DND-41 (cell line): ENCODE measurements at regions not wholly inside any gene's neighbourhood (a gene's known extent, or its start where the extent isn't known, plus 50 kb on each side); places are given as distances from the start of the nearest gene placed in this dataset.

ENCODE experiments used
- ATAC-seq: fragments of 200-7000 bp; cut with Tn5 transposase; 3 replicates; pipeline ENCODE4 v1.9.1; 2021; ENCODE audit warnings: low read depth; ENCODE audit not compliant: insufficient read depth
- DNase-seq: peaks from one replicate; pipeline ENCODE4 v3.0.0-alpha.2; 2020
- H2AFZ ChIP-seq: 2 replicates; pipeline ENCODE4 v1.6.0; 2012; ENCODE audit warnings: low read depth, low read length
- H3K27ac ChIP-seq: 2 replicates; pipeline ENCODE4 v1.5.1; 2012; ENCODE audit warnings: low read length, inconsistent platforms
- H3K27me3 ChIP-seq: fragments of 200-600 bp; sonication (generic); 2 replicates; pipeline ENCODE4 v1.6.0; 2012; ENCODE audit warnings: low read length, mild to moderate bottlenecking, inconsistent platforms; ENCODE audit not compliant: insufficient read depth, poor library complexity
- H3K36me3 ChIP-seq: 2 replicates; pipeline ENCODE4 v1.5.1; 2012; ENCODE audit warnings: low read length, inconsistent platforms; ENCODE audit not compliant: insufficient read depth
- H3K4me1 ChIP-seq: 2 replicates; pipeline ENCODE4 v1.5.1; 2012; ENCODE audit warnings: mild to moderate bottlenecking, low read length; ENCODE audit not compliant: insufficient read depth
- H3K4me2 ChIP-seq: 2 replicates; pipeline ENCODE4 v1.6.0; 2012; ENCODE audit warnings: mild to moderate bottlenecking, moderate library complexity, low read length, inconsistent platforms; ENCODE audit not compliant: insufficient read depth
- H3K4me3 ChIP-seq, 2 experiments: fragments of 200-600 bp in 1 of 2; shearing (Covaris generic) in 1 of 2; 2 replicates each; pipeline ENCODE4 v1.5.1; 2012 to 2016; ENCODE audit warnings: inconsistent platforms in 2 of 2, low read length in 2 of 2, mild to moderate bottlenecking in 2 of 2, low read depth in 1 of 2, moderate library complexity in 1 of 2
- H3K79me2 ChIP-seq: 2 replicates; pipeline ENCODE4 v1.6.0; 2012; ENCODE audit warnings: low read length, inconsistent platforms; ENCODE audit not compliant: insufficient read depth
- H3K9ac ChIP-seq: 2 replicates; pipeline ENCODE4 v1.6.0; 2012; ENCODE audit warnings: low read depth, mild to moderate bottlenecking, inconsistent platforms, low read length, moderate library complexity
- H3K9me3 ChIP-seq: 2 replicates; pipeline ENCODE4 v1.5.1; 2012; ENCODE audit warnings: low read length, moderate library complexity, mild to moderate bottlenecking, inconsistent platforms; ENCODE audit not compliant: insufficient read depth, severe bottlenecking
- H4K20me1 ChIP-seq: 2 replicates; pipeline ENCODE4 v1.6.0; 2012; ENCODE audit warnings: low read length; ENCODE audit not compliant: insufficient read depth
- CTCF ChIP-seq: IDR thresholded peaks from 2 replicates; pipeline ENCODE4 v1.5.1; 2012; ENCODE audit warnings: borderline replicate concordance, low read length, moderate library complexity, mild to moderate bottlenecking; ENCODE audit not compliant: poor library complexity, severe bottlenecking; ENCODE audit errors: extremely low read depth
- EZH2 ChIP-seq: IDR thresholded peaks from 3 replicates; pipeline ENCODE4 v1.6.1; 2012; ENCODE audit warnings: borderline replicate concordance, low read depth, mild to moderate bottlenecking, moderate library complexity, low read length, inconsistent platforms; ENCODE audit not compliant: severe bottlenecking

- no peak overlapping the region for H3K27ac ChIP-seq
- H3K27me3 ChIP-seq: no peaks in the 10 kb centered on the region
- no peaks in the 10 kb centered on the region for H3K36me3 ChIP-seq
- no peaks in the 10 kb centered on the region for H3K9me3 ChIP-seq
- no peak for TF ChIP-seq EZH2
- no peak for TF ChIP-seq CTCF
- no peaks in the 10 kb centered on the region for H3K4me1 ChIP-seq
- no peak overlapping the region for H3K9ac ChIP-seq
- H3K79me2 ChIP-seq: no peaks in the 10 kb centered on the region
- H3K4me2 ChIP-seq: no peak overlapping the region
- no peak overlapping the region for H2AFZ ChIP-seq
- H3K4me3 ChIP-seq: no peak overlapping the region
- DNase-seq (no peak), ATAC-seq (no peak)
- H4K20me1 ChIP-seq: no peaks in the 10 kb centered on the region
Observed at GRCh38 chr17:77676237-77676661, 282.3 kb upstream of the TNRC6C start.

- H3K79me2 ChIP-seq: no peaks in the 10 kb centered on the region
- no peak overlapping the region for H3K27ac ChIP-seq
- H3K4me1 ChIP-seq: no peaks in the 10 kb centered on the region
- H3K9ac ChIP-seq: no peak overlapping the region
- no peaks in the 10 kb centered on the region for H3K27me3 ChIP-seq
- H4K20me1 ChIP-seq: no peaks in the 10 kb centered on the region
- H3K36me3 ChIP-seq: no peaks in the 10 kb centered on the region
- DNase-seq (no peak), ATAC-seq (no peak)
- H3K9me3 ChIP-seq: no peaks in the 10 kb centered on the region
- no peak overlapping the region for H3K4me3 ChIP-seq
- TF ChIP-seq CTCF (no peak), EZH2 (no peak)
- no peak overlapping the region for H3K4me2 ChIP-seq
- H2AFZ ChIP-seq: no peak overlapping the region
Observed at GRCh38 chr17:77677211-77677610, 281.3 kb upstream of the TNRC6C start.

GRCh38 chr17:77677630-77678029 is 280.9 kb upstream of the TNRC6C start:
- Histone ChIP-seq H3K4me2 (no peak overlapping the region), H3K36me3 (no peaks in the 10 kb centered on the region), H2AFZ (no peak overlapping the region), H4K20me1 (no peaks in the 10 kb centered on the region), H3K27me3 (no peaks in the 10 kb centered on the region), H3K9ac (no peak overlapping the region), H3K4me1 (no peaks in the 10 kb centered on the region), H3K9me3 (no peaks in the 10 kb centered on the region), H3K79me2 (no peaks in the 10 kb centered on the region), H3K27ac (no peak overlapping the region), H3K4me3 (no peak overlapping the region)
- no peak for DNase-seq
- TF ChIP-seq EZH2: no peak
- TF ChIP-seq CTCF: no peak
- ATAC-seq: no peak

GRCh38 chr17:77679589-77679988 is 278.9 kb upstream of the TNRC6C start:
- Histone ChIP-seq H2AFZ (no peak overlapping the region), H3K36me3 (no peaks in the 10 kb centered on the region), H3K27ac (no peak overlapping the region), H3K9ac (no peak overlapping the region), H3K27me3 (no peaks in the 10 kb centered on the region), H3K4me2 (no peak overlapping the region), H4K20me1 (no peaks in the 10 kb centered on the region), H3K9me3 (no peaks in the 10 kb centered on the region), H3K79me2 (no peaks in the 10 kb centered on the region), H3K4me1 (no peaks in the 10 kb centered on the region), H3K4me3 (no peak overlapping the region)
- no peak for TF ChIP-seq CTCF
- no peak for TF ChIP-seq EZH2
- DNase-seq (no peak), ATAC-seq (no peak)
